Osteocyte (in vitro differentiated cells): ENCODE measurements at regions not wholly inside any gene's neighbourhood (a gene's known extent, or its start where the extent isn't known, plus 50 kb on each side); places are given as distances from the start of the nearest gene placed in this dataset.

ENCODE experiments used
- DNase-seq: peaks from one replicate; pipeline ENCODE4 v3.0.0; 2021; ENCODE audit warnings: mixed read lengths; ENCODE audit not compliant: unreplicated experiment; ENCODE audit errors: extremely low spot score
- H3K27ac Mint-ChIP-seq: one replicate; pipeline ENCODE4 v1.8.0; 2021; ENCODE audit warnings: mild to moderate bottlenecking, mixed read lengths; ENCODE audit not compliant: unreplicated experiment
- H3K27me3 Mint-ChIP-seq: one replicate; pipeline ENCODE4 v1.8.0; 2021; ENCODE audit warnings: mixed read lengths; ENCODE audit not compliant: unreplicated experiment
- H3K36me3 Mint-ChIP-seq: one replicate; pipeline ENCODE4 v1.8.0; 2021; ENCODE audit warnings: mixed read lengths; ENCODE audit not compliant: unreplicated experiment
- H3K4me1 Mint-ChIP-seq: one replicate; pipeline ENCODE4 v1.8.0; 2021; ENCODE audit warnings: mixed read lengths; ENCODE audit not compliant: unreplicated experiment
- H3K4me3 Mint-ChIP-seq: one replicate; pipeline ENCODE4 v1.8.0; 2021; ENCODE audit warnings: mild to moderate bottlenecking, moderate library complexity, mixed read lengths; ENCODE audit not compliant: unreplicated experiment
- H3K9me3 Mint-ChIP-seq: one replicate; pipeline ENCODE4 v1.8.0; 2021; ENCODE audit warnings: mixed read lengths; ENCODE audit not compliant: unreplicated experiment
- TF ChIP-seq, protein P1 (sequence below): fragments of 200-600 bp; sonication (generic); IDR thresholded peaks from 2 replicates; pipeline ENCODE4 v1.5.0; 2021; ENCODE audit warnings: antibody characterized with exemption, mild to moderate bottlenecking, moderate library complexity

DNA sequence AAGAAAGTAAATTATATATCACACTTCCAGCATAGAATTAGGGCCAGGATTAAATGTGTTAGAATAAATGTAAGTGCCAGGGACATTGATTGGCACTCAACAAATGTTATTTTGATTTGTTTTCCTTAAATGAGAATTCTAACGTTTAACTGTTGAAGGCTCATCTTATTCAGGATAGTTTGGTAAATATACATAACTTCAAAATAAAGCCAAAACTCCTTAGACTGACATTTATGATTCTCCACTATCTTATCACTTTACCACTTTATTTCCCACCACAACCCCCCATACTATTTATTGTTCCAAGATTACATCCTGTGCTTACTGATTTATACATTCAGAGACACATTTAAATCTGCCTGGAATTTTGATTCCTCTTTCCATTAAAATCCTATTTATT, 769.5 kb upstream of the CDH2 start:
- peaks cover 9% of the 10 kb centered on the region for H3K9me3 Mint-ChIP-seq
- H3K4me3 Mint-ChIP-seq, result no peak overlapping the region
- H3K27ac Mint-ChIP-seq, result no peak overlapping the region
- no peaks in the 10 kb centered on the region for H3K27me3 Mint-ChIP-seq
- H3K36me3 Mint-ChIP-seq, result no peaks in the 10 kb centered on the region
- no peaks in the 10 kb centered on the region for H3K4me1 Mint-ChIP-seq
- TF ChIP-seq, protein P1, sequence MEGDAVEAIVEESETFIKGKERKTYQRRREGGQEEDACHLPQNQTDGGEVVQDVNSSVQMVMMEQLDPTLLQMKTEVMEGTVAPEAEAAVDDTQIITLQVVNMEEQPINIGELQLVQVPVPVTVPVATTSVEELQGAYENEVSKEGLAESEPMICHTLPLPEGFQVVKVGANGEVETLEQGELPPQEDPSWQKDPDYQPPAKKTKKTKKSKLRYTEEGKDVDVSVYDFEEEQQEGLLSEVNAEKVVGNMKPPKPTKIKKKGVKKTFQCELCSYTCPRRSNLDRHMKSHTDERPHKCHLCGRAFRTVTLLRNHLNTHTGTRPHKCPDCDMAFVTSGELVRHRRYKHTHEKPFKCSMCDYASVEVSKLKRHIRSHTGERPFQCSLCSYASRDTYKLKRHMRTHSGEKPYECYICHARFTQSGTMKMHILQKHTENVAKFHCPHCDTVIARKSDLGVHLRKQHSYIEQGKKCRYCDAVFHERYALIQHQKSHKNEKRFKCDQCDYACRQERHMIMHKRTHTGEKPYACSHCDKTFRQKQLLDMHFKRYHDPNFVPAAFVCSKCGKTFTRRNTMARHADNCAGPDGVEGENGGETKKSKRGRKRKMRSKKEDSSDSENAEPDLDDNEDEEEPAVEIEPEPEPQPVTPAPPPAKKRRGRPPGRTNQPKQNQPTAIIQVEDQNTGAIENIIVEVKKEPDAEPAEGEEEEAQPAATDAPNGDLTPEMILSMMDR, result no peak
- no peak for DNase-seq

DNA sequence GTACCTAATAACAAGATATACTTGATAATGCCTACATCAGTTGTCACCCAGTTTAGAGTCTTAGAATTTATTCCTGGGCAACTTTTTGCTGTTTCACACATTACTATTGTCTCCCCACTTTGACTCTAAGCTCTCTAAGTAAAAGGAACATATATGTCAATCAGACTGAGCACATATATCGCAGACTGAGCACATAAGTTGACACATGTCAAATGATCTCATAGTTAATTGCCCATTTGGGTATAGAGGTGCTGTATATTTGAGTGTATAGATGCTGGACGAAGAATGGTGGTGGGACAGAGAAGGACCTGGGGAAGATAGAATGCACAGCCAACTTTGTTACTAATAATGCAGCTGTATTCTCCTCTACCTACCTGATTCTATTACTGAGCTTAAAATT, 746.0 kb upstream of the CDH2 start:
- no peak overlapping the region for H3K27ac Mint-ChIP-seq
- H3K4me1 Mint-ChIP-seq, result no peaks in the 10 kb centered on the region
- no peak for DNase-seq
- TF ChIP-seq, protein P1, result no peak
- H3K4me3 Mint-ChIP-seq, result no peak overlapping the region
- no peaks in the 10 kb centered on the region for H3K27me3 Mint-ChIP-seq
- peaks cover 4% of the 10 kb centered on the region for H3K9me3 Mint-ChIP-seq
- H3K36me3 Mint-ChIP-seq, result no peaks in the 10 kb centered on the region

DNA sequence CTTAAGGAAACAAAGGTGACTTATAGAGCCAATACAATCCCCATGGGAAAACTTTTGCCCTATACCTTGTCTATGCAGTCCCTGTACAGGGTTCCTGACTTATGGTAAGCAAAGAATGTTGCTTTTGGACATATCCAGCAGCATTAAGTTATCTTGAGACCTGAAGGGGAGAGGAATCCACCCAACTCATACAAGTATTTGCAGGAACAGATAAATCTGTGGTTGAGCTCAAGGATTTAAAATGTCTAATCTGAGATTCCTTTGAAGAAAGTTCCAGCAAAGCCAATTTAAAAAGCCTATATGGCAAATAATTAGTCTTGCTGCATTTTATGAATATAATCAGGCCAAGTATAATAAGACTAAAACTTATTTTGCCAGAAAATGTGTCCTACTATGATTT, 739.5 kb upstream of the CDH2 start:
- peaks cover 11% of the 10 kb centered on the region for H3K9me3 Mint-ChIP-seq
- no peak overlapping the region for H3K27ac Mint-ChIP-seq
- H3K4me1 Mint-ChIP-seq, result no peaks in the 10 kb centered on the region
- H3K27me3 Mint-ChIP-seq, result no peaks in the 10 kb centered on the region
- H3K4me3 Mint-ChIP-seq, result no peak overlapping the region
- peaks cover 5% of the 10 kb centered on the region for H3K36me3 Mint-ChIP-seq
- DNase-seq, result no peak
- TF ChIP-seq, protein P1, result no peak

DNA sequence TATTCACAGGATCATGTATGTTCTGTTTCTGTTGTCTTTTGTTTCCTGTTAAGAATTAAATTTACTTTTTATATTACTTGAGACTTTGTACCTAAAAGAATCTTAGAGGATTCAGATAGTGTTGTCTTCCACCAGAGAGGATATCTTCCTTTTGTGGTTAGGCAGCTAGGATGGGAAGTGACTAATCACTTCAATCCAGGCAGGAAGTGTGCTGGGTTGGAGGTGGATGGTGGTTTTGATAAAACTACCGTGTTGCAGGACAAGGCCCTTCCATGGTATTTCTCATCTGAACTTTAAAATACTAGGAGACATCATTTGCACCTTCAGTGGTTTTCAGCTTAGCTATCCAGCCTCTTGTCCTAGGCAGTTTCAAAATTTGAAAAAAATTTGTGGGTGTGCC, 728.6 kb upstream of the CDH2 start:
- Mint-ChIP-seq H3K4me3 (no peak overlapping the region), H3K36me3 (no peaks in the 10 kb centered on the region), H3K27me3 (no peaks in the 10 kb centered on the region), H3K9me3 (peaks cover 8% of the 10 kb centered on the region), H3K4me1 (peaks cover 9% of the 10 kb centered on the region), H3K27ac (no peak overlapping the region)
- no peak for DNase-seq
- TF ChIP-seq, protein P1, result no peak

DNA sequence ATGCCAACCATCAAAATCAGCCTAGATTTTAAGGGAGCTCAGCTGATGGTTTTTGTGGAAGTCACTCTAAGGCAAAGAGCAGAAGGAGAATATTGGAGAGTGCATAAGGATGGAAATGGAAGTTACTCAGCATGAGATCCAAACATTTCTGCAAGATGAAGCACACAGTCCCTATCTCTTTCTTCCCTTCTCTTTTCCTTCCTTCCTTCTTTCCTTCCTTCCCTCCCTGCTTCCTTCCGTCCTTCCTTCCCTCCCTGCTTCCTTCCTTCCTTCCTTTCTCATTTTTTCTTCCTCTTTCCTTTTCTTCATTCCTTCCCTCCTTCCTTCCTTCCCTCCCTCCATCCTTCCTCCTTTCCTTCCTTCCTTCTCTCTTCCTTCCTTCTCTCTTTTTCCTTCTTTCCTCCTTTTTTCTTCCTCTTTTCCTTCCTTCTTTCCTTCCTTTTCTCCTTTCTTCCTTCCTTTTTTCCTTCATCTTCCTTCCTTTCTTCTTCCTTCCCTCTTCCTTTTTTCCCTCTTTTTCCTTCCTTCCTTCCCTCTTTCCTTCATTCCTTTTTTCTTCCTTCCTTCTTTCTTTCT, 727.9 kb upstream of the CDH2 start:
- H3K4me1 Mint-ChIP-seq, result peaks cover 9% of the 10 kb centered on the region
- H3K27ac Mint-ChIP-seq, result no peak overlapping the region
- H3K9me3 Mint-ChIP-seq, result peaks cover 3% of the 10 kb centered on the region
- no peak overlapping the region for H3K4me3 Mint-ChIP-seq
- H3K27me3 Mint-ChIP-seq, result no peaks in the 10 kb centered on the region
- TF ChIP-seq, protein P1, result no peak
- no peaks in the 10 kb centered on the region for H3K36me3 Mint-ChIP-seq
- DNase-seq, result no peak
